ENCODE measurements at regions not wholly inside any gene's neighbourhood (a gene's known extent, or its start where the extent isn't known, plus 50 kb on each side); places are given as distances from the start of the nearest gene placed in this dataset.

DNA sequence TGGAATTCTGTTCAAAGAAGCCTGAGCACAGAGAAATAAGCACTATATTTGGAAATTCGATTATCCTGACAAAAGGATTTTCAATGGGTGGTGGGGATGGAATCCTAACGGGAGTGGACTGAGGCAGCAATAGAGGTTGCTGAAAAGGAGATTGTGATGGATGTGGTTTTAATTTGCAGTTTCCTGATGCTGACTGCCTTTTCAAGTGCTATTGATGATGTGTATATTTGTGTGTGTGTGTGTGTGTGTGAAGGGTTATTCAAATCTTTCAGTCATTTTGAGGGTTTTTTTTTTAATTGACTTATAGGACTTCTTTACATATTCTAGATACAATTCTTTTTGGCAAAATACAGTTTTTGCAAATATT is 614.5 kb downstream of the HINT1 start (continued):
- TF ChIP-seq, protein P1, sequence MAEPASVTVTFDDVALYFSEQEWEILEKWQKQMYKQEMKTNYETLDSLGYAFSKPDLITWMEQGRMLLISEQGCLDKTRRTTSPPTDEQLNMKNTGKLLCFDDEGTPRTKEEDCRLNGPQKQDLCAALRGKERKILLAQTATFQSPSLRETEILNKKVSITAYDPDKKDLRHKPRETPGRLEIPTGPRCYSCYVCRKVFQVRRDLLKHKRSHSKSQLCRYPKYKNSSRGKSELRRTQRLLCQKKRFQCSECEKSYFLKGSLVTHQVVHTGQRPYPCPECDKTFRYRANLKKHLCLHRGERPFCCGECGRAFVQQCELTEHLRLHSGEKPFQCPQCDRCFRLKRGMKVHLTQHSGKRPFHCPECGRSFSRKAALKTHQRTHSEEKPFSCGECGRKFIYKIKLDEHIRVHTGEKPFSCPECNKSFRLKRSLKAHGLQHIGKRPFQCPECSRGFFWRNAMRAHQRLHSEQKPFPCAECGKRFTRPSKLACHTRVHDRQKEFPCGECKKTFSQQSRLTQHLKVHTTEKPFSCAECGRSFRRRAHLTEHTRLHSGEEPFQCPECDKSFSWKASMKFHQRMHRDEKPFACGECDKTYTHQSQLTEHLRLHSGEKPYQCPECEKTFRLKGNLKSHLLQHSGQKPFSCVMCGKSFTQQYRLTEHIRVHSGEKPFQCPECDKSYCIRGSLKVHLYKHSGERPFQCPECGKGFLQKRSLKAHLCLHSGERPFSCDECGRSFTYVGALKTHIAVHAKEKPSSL (CRISPR knock-in tag; conservative IDR thresholded peaks at IDR 0.05), result no peak
- TF ChIP-seq ZBTB21 (CRISPR knock-in tag; IDR thresholded peaks at IDR 0.05; ENCODE audit: borderline replicate concordance) (no peak), JAZF1 (CRISPR knock-in tag; IDR thresholded peaks at IDR 0.05) (no peak), HMGA2 (CRISPR knock-in tag; IDR thresholded peaks at IDR 0.05) (no peak), CREB1 (CRISPR knock-in tag; IDR thresholded peaks at IDR 0.05) (no peak), JUN (CRISPR knock-in tag; IDR thresholded peaks at IDR 0.05) (no peak), SP1 (CRISPR knock-in tag; conservative IDR thresholded peaks at IDR 0.05) (no peak)
- TF ChIP-seq, protein P2, sequence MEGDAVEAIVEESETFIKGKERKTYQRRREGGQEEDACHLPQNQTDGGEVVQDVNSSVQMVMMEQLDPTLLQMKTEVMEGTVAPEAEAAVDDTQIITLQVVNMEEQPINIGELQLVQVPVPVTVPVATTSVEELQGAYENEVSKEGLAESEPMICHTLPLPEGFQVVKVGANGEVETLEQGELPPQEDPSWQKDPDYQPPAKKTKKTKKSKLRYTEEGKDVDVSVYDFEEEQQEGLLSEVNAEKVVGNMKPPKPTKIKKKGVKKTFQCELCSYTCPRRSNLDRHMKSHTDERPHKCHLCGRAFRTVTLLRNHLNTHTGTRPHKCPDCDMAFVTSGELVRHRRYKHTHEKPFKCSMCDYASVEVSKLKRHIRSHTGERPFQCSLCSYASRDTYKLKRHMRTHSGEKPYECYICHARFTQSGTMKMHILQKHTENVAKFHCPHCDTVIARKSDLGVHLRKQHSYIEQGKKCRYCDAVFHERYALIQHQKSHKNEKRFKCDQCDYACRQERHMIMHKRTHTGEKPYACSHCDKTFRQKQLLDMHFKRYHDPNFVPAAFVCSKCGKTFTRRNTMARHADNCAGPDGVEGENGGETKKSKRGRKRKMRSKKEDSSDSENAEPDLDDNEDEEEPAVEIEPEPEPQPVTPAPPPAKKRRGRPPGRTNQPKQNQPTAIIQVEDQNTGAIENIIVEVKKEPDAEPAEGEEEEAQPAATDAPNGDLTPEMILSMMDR (IDR thresholded peaks at IDR 0.05), result no peak

DNA sequence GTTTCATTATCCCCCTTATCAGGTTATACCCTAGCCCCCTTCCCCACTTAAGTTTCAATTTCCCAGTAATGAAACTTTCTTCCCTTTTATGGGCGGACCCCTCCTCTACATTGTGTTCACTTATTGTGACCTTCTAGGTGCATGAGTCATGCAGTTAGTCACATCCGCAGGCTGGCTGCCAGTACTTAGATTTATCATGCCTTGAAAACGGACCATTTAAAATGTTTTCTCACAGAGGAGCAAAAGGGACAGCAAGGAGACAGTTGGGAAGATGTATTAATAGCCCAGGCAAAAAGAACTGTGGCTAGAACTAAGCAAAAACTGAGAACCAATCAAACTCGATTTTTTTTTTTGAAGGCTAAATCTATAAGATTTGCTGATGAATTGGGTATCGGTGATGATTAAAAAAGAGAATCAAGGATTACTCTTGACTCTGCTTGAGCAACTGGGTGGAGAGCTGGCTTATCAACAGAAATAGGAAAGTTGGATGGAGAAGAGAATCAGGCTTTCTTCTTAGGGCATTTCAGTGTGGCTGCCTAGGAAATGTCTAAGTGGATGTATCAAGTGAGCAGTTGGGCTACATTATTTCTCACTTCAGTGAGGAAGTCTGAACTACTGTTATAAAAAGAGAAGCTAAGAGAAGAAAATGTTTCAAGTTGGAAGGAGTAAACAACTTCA is 615.0 kb downstream of the HINT1 start:
- peaks cover 9% of the 10 kb centered on the region for H3K4me1 Mint-ChIP-seq
- H3K36me3 Mint-ChIP-seq, result peaks cover 25% of the 10 kb centered on the region
- ChIA-PET POLR2A (no interaction called here), CTCF (no interaction called here)
- peaks cover 60% of the 10 kb centered on the region for H3K9me3 Mint-ChIP-seq
- ATAC-seq (no peak), DNase-seq (ENCODE audit: low spot score) (no peak)
- peaks cover 2% of the 10 kb centered on the region; the same call in 1 of the 2 replicates for H3K27me3 Mint-ChIP-seq (ENCODE audit: low read depth)
- H3K27ac Mint-ChIP-seq, result no peak overlapping the region
- TF ChIP-seq, protein P3, sequence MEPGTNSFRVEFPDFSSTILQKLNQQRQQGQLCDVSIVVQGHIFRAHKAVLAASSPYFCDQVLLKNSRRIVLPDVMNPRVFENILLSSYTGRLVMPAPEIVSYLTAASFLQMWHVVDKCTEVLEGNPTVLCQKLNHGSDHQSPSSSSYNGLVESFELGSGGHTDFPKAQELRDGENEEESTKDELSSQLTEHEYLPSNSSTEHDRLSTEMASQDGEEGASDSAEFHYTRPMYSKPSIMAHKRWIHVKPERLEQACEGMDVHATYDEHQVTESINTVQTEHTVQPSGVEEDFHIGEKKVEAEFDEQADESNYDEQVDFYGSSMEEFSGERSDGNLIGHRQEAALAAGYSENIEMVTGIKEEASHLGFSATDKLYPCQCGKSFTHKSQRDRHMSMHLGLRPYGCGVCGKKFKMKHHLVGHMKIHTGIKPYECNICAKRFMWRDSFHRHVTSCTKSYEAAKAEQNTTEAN (CRISPR knock-in tag; IDR thresholded peaks at IDR 0.05), result no peak
- no peak for TF ChIP-seq HMGA2 (CRISPR knock-in tag; IDR thresholded peaks at IDR 0.05)
- TF ChIP-seq ZBTB21 (CRISPR knock-in tag; IDR thresholded peaks at IDR 0.05; ENCODE audit: borderline replicate concordance), result no peak
- TF ChIP-seq ZNF317 (CRISPR knock-in tag; IDR thresholded peaks at IDR 0.05; ENCODE audit: borderline replicate concordance, low read depth), result no peak
- no peak for TF ChIP-seq ZNF671 (CRISPR knock-in tag; IDR thresholded peaks at IDR 0.05)
- TF ChIP-seq CREM (CRISPR knock-in tag; IDR thresholded peaks at IDR 0.05), result no peak
- TF ChIP-seq SP1 (CRISPR knock-in tag; conservative IDR thresholded peaks at IDR 0.05), result no peak
- H3K4me3 Mint-ChIP-seq, result no peak overlapping the region

DNA sequence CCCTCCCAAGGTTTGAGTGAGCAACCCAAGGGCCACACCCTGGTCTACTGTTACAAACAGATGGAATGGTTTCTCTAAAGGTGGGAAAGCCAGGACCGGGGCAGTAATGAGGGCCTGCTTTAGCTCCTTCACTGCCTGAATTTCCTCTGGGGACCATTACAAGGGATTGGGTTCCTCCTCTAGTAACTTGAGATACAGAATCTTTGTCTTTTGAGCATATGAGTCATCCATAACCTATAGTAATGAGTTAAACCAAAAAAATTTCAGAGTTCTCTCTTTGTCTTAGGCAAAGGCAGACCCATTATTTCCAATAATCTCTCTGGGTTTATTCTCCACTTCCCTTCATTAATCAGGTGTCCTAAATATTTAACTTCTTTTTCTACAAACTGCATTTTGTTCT is 618.8 kb downstream of the HINT1 start:
- Mint-ChIP-seq H3K4me3 (no peak overlapping the region), H3K4me1 (peaks cover 9% of the 10 kb centered on the region), H3K27ac (no peak overlapping the region), H3K27me3 (ENCODE audit: low read depth) (peaks cover 6% of the 10 kb centered on the region; the same call in 1 of the 2 replicates), H3K36me3 (peaks cover 28% of the 10 kb centered on the region), H3K9me3 (peaks cover 63% of the 10 kb centered on the region)
- ChIA-PET CTCF (no interaction called here), POLR2A (no interaction called here)
- no peak for ATAC-seq
- DNase-seq (ENCODE audit: low spot score), result no peak
- TF ChIP-seq SP1 (CRISPR knock-in tag; conservative IDR thresholded peaks at IDR 0.05) (no peak), PRRX2 (CRISPR knock-in tag; IDR thresholded peaks at IDR 0.05) (no peak), TEAD1 (CRISPR knock-in tag; IDR thresholded peaks at IDR 0.05) (no peak), ZNF263 (CRISPR knock-in tag; IDR thresholded peaks at IDR 0.05; ENCODE audit: low read depth) (no peak), CREB1 (CRISPR knock-in tag; IDR thresholded peaks at IDR 0.05) (no peak), RELA (CRISPR knock-in tag; IDR thresholded peaks at IDR 0.05; ENCODE audit: borderline replicate concordance) (no peak), NR1H2 (CRISPR knock-in tag; IDR thresholded peaks at IDR 0.05) (no peak), TP53 (CRISPR knock-in tag; IDR thresholded peaks at IDR 0.05) (no peak), NR2C2 (CRISPR knock-in tag; IDR thresholded peaks at IDR 0.05) (no peak), ZNF121 (CRISPR knock-in tag; IDR thresholded peaks at IDR 0.05) (no peak), SMAD3 (CRISPR knock-in tag; IDR thresholded peaks at IDR 0.05; ENCODE audit: borderline replicate concordance) (no peak)
- TF ChIP-seq, protein P4, sequence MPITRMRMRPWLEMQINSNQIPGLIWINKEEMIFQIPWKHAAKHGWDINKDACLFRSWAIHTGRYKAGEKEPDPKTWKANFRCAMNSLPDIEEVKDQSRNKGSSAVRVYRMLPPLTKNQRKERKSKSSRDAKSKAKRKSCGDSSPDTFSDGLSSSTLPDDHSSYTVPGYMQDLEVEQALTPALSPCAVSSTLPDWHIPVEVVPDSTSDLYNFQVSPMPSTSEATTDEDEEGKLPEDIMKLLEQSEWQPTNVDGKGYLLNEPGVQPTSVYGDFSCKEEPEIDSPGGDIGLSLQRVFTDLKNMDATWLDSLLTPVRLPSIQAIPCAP (CRISPR knock-in tag; IDR thresholded peaks at IDR 0.05), result no peak
- TF ChIP-seq, protein P5, sequence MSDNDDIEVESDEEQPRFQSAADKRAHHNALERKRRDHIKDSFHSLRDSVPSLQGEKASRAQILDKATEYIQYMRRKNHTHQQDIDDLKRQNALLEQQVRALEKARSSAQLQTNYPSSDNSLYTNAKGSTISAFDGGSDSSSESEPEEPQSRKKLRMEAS (CRISPR knock-in tag; IDR thresholded peaks at IDR 0.05), result no peak
- TF ChIP-seq, protein P6, sequence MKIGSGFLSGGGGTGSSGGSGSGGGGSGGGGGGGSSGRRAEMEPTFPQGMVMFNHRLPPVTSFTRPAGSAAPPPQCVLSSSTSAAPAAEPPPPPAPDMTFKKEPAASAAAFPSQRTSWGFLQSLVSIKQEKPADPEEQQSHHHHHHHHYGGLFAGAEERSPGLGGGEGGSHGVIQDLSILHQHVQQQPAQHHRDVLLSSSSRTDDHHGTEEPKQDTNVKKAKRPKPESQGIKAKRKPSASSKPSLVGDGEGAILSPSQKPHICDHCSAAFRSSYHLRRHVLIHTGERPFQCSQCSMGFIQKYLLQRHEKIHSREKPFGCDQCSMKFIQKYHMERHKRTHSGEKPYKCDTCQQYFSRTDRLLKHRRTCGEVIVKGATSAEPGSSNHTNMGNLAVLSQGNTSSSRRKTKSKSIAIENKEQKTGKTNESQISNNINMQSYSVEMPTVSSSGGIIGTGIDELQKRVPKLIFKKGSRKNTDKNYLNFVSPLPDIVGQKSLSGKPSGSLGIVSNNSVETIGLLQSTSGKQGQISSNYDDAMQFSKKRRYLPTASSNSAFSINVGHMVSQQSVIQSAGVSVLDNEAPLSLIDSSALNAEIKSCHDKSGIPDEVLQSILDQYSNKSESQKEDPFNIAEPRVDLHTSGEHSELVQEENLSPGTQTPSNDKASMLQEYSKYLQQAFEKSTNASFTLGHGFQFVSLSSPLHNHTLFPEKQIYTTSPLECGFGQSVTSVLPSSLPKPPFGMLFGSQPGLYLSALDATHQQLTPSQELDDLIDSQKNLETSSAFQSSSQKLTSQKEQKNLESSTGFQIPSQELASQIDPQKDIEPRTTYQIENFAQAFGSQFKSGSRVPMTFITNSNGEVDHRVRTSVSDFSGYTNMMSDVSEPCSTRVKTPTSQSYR (CRISPR knock-in tag; IDR thresholded peaks at IDR 0.05), result no peak
